ENCODE measurements at regions not wholly inside any gene's neighbourhood (a gene's known extent, or its start where the extent isn't known, plus 50 kb on each side); places are given as distances from the start of the nearest gene placed in this dataset.
"Not testable (repeated sequence)": the region's sequence is repeated elsewhere in the genome, so short reads cannot be mapped to it uniquely, and the experiment has no call there.

DNA sequence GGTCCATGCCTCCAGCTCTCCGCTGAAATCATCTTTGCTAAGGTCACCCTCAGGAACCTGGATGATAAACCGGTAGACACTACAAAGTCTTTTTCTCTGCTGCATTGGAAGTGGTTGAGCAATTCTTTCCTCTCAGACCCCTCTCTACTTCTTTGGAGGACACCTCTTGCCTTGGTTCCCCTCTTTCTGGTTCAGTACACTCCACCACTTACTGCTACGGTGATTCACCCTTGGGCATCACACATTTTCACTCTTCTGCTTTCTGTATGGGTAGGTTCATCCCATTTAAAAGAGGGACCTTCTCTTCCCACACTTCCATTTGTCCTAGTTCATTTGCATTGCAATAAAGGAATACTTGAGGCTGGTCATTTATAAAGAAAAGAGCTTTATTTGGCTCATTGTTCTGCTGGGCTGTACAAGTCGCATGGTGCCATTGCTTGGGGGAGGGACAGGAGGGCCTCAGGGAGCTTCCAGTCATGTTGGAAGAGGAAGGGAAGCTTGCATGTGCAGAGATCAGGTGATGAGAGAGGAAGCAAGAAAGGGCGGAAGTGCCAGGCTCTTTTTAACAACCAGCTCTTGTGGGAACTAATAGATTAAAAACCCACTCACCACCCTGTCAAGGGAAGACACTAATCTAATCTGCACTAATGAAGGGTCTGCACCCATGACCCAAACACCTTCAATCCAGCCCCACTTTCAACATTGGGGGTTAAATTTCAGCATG lies 149.7 kb upstream of the TMEM170B start:
- no peak for DNase-seq (ENCODE audit: low read depth in 4 of 4, low spot score in 2 of 4)

DNA sequence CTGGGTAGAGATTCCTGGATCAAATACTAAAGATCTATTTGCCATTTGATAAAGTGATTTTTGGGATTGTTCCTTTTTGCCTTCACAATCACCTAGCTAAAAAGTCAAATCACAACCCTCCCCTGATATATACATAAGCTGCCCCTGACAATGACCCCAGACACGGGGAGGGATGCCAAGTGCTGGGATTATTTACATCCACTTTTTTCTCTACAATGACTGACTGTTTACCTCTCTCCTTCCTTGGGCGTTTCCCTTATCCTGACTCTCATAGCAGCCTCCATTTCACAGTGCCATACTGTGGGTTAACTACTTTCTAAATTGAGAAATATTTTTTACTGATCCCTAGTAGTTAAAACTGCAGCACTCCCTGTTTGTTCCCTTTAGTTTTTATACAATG lies 150.8 kb upstream of the TMEM170B start:
- no peak for DNase-seq (ENCODE audit: low read depth in 4 of 4, low spot score in 2 of 4)

DNA sequence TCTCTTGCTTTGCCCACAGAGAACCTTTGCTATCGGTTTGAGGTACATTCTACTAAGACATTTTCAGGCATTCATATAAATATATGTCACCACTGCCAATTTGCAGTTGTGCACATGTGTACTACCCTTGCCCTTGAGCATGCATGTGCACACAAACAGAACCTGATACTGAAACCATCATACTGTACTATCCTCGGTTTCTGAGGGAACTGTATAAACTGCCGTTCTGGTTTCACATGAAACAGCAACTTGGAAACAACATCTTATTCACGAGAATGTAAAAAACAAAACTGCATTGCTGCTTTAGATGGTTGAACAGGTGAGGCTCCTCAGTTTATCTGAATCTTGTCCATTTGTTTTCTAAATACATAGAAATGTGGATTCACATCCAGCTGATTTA lies 151.2 kb upstream of the TMEM170B start:
- no peak for DNase-seq (ENCODE audit: low read depth in 4 of 4, low spot score in 2 of 4)

DNA sequence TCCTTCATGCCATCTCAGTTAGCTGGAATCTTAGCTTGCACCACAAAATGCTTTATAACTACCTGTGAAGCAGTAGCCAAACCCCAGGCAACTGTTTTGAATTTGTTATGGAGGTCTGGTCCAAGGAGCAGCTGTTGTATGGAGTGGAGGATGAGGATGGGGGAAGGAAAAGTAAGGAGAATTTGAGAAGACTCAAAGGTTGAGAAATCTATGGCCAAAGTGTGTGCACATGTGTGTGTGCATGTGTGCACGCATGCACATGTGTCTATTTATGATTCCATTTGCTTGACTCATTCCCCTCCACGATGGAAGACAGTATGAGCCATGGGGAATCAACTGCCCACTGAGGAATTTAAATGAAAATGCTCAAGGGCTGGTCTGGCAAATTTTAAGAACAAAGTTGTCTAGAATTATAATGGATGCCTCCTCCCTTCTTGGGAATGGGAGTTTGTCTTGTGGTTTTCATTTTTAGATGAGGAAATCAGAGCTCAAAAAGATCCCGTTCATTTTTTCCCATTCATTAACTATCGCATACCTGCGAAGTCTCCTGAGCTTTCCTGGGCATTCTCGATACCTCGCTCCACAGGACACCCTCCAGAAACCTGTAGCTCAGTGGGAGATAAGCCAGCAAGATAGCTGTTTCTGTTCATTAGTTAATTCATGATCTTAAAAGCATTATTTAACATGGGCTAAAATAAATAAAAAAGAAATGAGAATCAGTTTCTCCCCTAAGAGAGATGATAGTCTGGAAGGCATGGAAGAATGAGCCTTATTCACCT lies 152.3 kb upstream of the NEDD9 start:
- no peak for DNase-seq (ENCODE audit: low read depth in 4 of 4, low spot score in 2 of 4)

DNA sequence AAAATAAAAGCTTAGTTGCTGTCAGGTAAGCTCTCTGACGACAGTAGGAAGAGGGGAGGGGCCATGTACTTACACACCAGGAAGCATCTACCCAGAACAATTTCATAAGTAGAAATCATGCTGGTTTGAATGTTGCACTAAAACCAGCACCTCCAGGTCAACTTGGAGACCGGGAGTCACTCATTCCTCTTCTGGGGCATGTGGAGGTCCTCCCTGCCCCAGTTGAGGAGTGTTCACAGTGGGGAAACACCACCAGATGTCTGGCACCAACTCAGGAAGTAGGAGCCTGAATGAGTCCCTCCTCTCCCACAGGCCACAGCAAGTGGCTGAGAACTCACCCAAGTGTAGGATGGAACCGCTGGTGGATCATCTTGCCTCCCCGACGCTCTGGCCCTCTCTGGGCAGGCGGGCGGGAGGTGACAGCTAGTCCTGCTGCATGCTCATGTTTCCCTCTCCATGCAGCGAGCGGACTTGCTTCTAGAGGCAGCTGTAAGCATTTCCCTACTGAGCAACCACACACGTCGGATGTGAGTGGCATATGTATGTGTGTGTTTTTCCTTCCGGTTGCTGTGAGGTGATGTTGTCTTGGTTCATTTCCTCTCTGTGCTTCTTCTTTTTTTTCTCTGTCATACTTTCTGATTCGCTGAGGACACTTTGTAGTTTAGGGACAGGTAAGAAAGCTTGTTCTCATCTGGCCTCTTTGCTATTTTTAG lies 149.5 kb upstream of the NEDD9 start:
- DNase-seq (ENCODE audit: low read depth in 4 of 4, low spot score in 2 of 4), result no peak

DNA sequence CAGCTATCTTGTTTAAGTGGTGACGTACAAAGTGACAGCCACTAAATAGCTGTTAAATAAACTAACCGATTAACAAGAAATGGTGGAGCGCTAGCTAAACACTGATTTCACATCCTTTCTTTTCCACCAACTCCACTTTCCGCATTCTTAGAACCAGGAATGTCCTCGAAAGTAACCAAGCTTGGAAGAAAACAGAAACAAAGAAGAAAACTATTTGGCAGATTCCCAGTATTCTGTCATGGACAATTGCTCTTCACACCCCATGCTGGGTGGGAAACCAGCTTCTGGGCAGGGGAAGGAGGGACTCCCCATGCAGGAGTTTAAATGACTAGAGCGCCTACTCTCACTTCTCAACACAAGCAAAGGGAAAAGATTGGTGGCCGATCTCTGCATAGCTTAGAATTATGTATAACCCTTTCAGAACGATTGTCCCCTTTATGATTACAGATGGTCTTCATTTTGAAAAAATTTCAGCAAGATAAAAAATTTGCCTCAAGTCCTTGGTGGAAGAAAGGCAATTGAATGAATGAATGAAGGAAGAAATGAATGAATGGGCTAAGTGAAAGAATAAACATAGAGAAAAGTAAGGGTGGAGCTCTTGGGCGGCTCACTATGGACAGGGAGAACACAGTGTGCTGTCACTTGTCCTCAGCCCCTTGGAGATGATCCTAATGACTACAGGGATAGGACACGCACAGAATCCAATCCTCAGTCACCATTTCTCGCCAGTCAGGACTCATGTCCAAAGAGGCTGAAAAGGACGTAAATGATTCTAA lies 148.7 kb upstream of the NEDD9 start:
- DNase-seq (ENCODE audit: low read depth in 4 of 4, low spot score in 2 of 4), result no peak

DNA sequence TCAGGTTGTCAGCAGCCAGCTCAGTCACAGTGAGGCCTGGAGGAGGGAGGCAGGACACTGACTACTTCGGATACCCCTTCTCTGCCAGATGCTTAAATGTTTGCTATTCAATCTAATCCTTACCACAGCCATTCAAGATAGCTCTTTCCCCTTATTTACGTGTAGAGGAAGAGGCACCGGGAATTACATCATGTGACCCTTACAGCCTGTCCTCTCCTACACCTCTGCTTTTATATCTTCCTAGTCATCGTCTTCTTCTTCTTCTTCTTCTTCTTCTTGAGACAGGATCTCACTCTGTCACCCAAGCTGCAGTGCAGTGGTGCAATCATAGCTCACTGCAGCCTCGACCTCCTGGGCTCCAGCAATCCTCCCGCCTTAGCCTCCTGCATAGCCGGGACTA lies 148.1 kb upstream of the NEDD9 start:
- no peak for DNase-seq (ENCODE audit: low read depth in 4 of 4, low spot score in 2 of 4)

DNA sequence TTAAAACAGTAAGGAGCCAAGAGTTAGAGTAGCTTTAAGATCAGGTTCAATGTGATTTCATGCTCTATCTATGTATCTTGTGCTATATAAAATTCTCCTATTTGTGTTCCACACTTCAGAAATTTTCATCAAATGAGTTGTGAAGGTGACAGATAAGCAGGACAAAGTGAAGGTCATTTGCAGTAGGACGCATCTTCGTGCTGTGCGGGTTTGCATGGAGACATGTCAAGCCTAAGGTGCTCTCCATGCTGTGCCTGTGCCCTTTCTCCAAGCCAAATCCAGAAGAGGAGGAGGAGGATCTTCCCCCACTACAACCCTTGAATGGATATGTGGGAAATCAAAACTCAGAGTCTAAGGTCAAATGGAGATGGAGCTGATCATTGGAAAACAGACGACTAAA lies 147.3 kb upstream of the NEDD9 start:
- DNase-seq (ENCODE audit: low read depth in 4 of 4, low spot score in 2 of 4), result no peak

DNA sequence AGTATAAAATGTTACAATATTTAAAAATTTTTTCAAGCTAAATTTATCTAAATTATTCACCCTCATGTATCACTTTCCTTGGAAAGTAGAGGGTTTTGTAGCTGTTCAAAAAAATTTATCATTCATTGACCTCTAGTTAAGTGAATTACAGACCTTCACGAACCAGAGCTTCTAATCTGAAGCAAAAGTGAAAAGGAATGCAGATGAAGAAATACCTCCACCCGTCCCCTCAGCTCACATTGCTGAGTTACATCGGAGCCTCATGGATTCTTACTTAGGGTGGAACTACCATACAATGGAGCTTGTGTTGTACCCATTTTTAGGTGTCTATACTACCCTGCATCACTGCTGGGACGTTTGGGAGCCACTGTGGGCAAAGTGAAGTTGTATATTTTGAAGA lies 146.2 kb upstream of the NEDD9 start:
- DNase-seq (ENCODE audit: low read depth in 4 of 4, low spot score in 2 of 4), result no peak

DNA sequence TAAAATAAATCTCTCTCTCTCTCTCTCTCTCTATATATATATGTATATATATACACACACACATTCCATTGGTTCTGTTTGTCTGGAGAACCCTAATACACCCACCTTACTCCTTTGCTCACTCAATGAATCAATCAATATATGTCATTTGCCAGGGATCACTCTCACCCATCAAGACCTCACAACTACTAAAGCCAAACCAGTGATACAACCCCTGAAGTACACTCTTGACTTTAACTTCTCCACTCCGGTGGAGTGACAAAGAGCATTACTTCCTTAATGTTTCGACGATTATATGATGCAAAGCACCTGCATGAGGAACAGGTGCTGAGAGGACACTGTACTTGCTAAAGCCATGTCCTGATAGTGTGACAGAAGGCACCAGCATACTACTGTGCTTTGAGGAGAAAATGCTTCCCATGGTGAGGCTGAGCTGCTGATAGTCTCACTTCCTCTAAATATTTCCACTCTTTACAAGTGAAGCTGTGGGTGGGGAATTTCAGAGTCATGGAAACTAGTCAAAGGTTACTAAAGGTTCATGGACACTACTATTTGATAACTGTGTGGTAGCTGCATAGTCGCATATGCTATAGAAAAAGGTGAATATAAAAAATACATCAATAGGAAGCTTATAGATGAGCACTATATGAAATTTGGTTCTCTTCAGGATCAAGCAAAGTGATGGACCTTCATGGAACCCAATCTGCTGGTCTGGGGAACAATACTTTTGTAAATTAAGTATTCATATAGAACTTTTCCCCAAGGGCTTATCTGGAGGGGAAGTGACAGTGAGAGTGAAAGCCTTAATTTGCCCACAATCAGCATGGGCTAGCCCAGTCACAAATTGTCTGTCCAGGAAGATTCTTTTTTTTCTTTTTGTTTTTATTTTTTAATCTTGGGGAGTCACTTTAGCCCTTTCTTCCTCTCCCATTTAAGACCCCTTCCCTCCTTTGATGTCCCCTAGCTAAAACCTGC lies 141.9 kb upstream of the NEDD9 start:
- DNase-seq (ENCODE audit: low read depth in 4 of 4, low spot score in 2 of 4), result no peak

DNA sequence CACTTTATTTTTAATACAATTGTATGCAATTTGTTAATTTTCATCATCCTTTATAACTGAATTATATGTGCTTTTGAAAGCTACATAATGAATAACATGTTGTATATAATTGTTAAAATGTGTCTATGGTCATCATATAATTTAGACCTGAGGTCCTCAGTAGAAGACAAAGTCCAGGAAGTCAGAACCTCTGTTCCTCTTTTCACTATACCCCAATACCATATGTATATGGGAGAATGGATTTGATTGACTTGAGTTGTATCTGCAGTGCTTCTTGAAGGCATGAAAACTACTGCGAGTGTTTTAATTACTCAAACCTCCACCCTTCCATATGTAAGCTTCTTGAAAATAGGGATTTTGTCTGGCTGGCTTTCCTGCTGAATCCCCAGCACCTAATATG lies 140.7 kb upstream of the NEDD9 start:
- no peak for DNase-seq (ENCODE audit: low read depth in 4 of 4, low spot score in 2 of 4)

DNA sequence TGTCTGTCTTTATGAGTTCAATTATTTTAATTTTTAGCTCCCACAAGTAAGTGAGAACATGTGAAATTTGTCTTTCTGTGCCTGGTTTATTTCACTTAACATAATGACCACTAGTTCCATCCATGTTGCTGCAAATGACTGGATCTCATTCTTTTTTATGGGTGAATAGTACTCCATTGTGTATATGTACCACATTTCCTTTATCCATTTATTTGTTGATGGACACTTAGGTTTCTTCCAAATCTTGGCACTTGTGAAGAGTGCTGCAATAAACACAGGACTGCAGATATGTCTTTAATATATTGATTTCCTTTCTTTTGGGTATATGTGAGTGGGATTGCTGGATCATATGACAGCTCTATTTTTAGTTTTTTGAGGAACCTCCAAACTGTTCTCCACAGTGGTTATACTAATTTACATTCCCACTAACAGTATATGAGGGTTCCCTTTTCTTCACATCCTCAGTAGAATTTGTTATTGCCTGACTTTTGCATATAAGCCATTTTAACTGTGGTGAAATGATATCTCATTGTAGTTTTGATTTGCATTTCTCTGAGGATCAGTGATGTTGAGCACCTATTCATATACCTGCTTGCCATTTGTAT lies 139.8 kb upstream of the NEDD9 start:
- DNase-seq (ENCODE audit: low read depth in 4 of 4, low spot score in 2 of 4), result not testable (repeated sequence)

DNA sequence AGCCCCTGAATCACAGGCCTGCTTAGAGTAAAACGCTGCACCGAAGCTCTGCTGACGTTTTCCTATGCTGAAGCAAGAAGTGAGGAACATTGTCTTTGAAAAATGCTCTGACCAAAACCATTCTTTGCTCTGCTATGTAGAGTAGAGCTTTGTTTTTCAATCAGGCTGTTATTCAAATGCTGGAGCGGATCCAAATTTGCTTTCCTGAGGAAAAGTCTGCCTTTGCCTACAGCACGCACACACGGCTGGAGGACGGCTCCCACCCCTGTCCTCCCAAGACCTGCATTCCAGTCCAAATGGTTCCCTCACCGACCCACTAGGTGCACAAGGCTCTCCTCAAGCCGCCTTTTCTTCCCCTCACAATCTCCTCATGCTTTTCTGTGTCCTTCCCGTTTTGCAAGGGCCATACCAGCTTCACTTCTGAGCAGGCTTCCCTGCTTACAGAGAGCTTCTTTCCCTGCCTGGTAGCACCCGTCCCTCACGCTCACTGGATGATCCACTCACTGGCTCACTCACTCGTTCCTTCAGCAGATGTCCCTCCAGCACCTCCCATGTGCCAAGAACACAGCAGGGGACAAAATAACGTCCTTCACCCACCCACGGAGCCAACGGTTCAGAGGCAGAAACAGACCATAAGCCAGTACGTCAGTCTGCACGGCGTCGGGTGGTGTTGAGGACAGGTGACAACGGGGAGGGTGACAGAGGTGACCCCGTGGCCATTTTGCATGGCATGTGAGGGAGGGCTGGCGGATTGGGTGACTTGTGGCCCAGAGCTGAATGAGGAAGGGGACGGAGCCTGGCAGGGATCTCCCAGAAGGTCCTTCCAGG lies 137.9 kb upstream of the NEDD9 start:
- DNase-seq (ENCODE audit: low read depth in 4 of 4, low spot score in 2 of 4), result no peak

DNA sequence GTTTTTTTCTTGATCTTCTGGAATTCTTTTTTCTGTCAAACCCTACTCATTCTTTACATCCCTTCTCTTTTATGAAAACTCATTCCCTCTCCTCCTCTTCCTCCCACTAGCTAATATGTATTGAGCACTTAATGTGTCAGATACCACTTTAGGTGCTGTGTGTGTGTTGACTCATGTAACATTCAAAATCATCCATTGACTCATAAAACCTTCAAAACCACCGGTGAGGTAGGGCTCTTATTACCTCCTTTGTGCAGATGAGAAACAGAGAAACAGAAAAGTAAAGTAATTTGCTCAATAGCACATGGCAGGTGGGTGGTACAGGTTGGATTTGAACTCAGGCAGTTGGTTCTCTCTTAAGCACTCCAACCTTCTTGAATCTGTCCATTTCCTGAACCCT lies 136.3 kb upstream of the NEDD9 start:
- DNase-seq (ENCODE audit: low read depth in 4 of 4, low spot score in 2 of 4), result no peak

DNA sequence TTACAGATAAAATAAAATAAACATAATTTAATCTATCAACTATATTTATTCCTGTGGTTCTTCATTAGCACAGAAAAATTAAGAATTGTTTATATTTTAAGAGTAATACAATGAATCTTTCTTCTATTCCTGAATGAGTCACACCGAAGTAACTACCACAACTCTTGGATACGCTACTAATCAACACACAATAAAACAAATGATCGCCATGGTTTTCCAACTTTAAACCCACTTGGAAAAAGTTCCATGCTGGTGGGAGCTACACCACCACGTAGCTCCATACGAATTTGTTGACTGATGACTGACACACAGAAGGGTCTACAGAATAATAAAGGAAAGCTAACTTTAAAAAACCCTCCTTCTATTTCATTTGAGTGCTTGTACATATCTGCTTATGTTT lies 135.8 kb upstream of the NEDD9 start:
- DNase-seq (ENCODE audit: low read depth in 4 of 4, low spot score in 2 of 4), result no peak

DNA sequence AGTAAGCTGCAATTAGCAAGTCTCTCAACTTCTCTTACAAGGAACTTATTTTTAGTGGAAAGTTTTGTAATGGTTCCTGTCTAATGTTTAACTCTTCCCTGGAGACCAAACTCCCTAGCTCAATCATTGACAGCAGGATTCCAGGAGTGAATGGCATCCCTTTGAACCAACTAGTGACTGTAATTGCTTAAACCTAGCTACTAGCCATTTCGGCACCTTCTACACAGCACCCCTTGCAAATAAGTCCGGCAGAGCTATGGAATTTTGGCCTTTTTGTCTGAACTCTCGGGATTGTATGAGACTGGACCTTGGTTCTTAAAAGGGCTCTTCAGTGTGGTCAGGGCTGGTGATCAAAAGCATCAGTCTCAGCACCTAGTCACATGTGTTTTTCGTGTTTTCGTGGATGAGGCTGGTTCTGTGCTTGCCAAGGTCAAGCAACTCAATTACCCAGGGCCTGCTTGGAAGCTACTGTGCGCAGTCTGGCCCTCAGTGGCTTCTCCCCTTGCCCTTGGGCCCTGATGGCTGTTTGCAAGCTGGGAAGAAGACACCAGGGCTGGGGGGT lies 135.3 kb upstream of the NEDD9 start:
- peak in 1 of 4 donors; percentile 79 for DNase-seq (ENCODE audit: low read depth in 4 of 4, low spot score in 2 of 4)

DNA sequence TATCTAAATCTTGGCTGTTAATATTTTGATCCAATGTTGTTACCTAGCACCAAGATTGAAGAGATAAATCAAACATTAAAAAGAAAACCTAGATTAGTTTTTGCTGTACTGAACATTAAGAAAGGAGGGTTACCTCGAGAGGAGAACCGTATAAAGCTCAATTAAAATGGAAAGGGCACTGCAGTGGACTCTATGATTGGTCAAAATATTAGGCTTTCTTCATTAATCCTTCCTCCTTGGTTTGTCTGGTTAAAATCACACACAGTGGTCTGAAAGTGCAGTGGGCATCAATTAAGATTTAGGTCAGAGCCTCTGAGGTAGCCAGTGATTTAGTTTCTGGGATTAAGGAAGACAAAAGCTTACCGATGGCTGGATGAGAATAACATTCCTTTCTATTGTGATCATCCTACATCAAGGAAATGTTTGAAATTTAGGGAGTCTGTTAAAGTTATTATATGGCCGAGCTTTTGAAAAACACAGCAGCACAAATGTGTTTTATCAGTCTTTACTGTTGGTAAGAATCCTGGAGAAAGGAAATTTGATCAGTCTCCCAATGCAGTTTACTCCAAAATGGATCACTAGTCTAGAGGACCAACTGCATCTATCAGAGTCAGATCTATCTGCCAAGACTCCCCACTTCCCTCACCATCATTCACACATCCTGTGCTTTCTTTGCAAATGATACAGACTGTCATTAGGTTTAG lies 134.6 kb upstream of the NEDD9 start:
- DNase-seq (ENCODE audit: low read depth in 4 of 4, low spot score in 2 of 4), result no peak

Data from left renal cortex interstitium (tissue), 4 donors.